ENCODE measurements at regions not wholly inside any gene's neighbourhood (a gene's known extent, or its start where the extent isn't known, plus 50 kb on each side); places are given as distances from the start of the nearest gene placed in this dataset.

DNA sequence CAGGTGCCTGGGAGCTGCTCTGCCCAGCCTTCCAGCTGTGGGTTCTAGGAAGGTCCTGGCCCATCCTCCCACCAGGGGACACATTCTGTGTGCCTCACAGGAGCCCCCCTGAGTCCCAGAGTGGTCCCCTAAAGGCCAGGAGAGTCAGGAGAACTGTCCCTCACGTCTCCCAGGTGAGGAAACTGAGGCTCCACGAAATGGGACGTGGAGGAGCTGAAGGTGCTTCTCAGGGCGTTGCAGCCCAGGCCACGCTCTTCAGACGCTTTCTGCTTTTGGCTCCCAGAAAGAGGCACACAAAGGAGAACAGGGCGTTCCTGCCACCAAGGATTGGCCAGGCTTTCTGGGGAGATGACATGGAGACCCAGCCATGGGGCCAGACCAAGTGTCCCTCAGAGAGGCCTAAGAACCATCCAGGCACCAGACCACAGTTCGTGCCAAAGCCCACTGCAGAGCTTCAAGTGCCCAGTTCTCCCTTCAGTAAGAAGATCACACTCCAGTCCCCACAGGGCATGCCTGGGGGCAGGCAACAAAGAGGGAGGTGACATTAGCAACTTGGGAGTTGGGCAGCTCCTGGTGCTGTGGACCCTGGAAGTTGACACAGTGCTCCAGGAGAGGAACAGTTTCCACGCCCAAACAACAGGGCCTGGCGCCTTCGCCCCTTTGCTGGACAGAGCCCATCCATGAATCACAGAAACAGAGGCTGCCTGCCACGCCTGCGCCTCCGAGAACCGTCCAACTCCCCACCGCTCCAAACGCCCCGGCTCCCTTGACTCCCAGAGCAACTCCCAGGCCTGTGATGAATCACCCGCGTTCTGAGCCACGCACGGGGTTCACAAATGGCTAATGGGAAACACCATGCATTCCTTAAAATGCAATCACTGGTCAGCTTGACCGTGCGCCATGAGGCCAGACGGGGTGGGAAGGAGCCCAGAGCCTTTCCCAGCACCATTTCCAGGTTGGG is 589.2 kb downstream of the BRD1 start:
- H3K4me3 ChIP-seq (ENCODE audit: low read depth, low read length): no peak overlapping the region

DNA sequence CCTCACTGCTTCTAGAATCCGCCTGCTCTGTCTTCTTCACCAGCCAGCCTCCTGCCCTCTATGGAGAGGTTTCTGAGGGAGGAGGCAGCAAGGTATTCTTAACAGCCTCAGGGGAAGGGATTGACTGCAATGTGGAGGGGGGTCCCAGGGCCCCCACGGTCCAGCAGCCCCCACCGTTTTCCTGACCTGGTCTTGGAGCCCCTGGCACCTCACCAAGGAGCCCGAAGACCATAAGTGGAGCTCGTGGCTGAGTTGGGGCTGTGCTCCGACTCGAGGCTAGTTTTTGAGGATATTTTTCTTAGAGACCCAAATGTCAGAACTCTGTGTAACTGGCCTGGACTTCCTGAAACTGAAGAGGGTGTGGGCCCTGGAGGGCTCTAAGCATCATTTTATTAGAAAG is 590.0 kb downstream of the BRD1 start:
- no peak overlapping the region for H3K4me3 ChIP-seq (ENCODE audit: low read depth, low read length)

DNA sequence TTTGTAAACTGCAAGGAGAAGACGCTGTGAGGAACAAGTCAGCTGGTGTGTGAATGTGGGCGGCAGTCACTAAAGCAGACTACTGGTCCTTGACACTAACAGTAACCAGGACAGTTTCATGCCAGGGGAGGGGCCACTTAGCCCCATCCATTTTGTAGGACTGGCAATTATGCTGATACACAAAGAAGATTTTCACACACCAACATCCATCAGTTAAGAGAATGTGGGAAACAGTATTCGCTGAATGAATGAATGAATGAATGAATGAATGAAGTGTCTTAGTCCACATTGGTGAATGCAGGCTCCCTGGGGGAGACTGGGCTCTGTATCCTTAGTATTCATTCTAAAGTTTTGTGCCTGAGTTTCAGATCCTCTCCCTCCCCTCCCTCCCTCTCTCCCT is 590.4 kb downstream of the BRD1 start:
- H3K4me3 ChIP-seq (ENCODE audit: low read depth, low read length): no peak overlapping the region

DNA sequence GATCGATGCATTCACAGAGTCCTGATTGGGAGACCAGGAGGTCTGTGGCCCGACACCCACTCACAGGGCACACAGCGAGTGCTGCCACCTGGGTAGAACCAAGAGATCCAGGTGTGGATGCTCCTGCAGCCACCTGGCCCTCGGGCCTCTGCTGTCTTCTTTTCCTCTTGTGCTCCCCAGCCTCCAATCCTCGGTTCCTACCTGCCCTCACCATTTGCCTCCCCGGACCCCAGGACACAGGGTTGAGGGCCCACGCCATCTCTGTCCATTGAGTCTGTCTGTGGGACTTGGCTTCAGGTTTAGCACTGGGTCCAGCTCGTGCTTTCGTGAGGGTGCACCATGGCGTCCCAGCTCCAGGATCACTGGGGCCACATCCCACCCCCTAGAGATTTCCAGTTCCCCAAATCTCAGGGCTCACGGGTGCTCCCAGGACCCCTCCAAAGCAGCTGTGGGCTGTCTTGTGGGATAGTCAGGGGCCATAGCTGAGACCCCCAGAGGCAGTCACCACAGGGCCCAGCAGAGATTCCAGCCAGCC is 591.1 kb downstream of the BRD1 start:
- no peak overlapping the region for H3K4me3 ChIP-seq (ENCODE audit: low read depth, low read length)

DNA sequence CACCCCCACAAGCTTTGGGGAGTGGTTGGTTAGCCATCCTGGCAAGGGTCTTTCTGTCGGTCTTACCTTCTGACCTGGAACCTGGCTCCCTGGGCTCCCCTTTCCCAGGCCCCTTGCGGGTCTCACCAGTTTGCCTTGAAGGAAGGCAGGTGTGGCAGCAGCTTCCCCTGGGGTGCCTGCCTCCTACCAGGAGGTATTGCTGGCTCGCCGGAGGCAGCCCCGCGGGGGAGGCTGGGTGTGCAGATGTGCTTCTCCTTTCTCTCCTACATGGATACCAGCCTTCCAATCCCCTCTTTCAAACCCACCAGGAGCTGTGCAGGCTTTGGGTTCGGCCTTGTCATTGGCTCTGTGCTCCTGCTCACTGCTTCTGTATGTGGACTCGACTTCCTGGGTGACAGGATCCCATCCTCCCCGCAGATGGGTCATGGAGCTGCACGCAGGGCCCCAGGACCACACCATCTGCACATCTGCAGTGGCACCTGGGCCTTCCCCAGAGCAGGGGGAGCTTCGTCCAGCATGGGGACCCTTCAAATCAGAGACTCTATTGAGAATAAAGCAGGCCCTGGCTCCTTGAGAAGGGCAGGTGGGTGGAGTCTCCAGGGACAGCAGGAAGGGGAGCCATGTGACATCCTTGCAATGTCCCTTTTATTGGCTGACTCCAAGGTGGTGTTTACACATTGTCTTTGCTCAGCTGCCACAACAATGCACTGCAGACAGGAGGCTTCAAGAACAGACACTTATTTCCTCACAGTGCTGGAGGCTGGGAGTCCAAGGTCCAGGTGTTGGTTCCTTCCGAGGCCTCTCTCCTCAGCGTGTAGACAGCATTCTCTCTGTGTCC is 592.0 kb downstream of the BRD1 start:
- no peak overlapping the region for H3K4me3 ChIP-seq (ENCODE audit: low read depth, low read length)

DNA sequence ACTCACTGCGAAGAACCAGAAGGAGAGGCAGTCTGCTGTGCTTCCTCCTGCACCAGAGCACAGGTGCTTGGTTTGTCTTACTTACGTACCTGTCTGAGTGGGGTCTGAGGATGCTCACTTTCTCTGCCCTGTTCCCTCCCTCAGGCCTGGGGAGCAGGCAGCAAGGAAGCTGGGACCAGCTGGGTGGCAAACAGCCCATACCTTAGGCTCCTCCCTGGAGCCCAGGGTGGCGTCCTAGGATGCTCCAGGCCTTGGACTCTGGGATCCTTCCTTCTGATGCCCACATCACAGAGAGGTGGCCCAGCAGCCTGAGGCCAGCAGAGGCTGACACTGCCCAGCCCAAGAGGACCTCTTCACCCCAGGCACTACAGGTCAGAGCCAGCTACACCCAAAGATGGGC is 593.2 kb downstream of the BRD1 start:
- H3K4me3 ChIP-seq (ENCODE audit: low read depth, low read length): no peak overlapping the region

DNA sequence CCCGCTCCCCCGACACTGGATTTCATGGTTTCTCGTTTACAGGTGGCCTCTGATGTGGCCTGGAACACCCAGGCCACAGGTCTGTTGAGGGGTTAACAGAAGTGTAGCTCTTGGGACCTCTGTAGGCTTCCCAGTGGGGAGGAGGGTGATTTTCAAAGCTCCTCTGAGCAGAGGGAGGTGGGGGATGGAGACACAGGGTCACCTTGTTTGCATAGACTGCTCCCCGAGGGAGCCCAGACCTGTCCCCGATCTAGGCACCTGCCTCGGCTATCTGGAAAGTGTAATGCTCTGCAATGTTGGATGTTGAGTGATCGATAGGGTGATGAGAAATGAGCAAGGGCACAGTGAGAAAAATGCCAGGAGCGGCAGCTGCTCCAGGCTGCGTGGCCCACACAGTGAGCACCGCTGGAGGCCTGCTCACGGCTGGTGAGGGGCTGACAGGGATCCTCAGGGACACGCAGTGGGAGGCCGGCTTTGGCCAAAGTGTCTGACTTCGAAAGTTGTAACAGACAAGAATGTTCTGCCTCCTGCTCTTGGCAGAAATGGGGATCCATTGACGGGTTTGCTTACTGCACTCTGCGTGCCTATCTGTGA is 594.1 kb downstream of the BRD1 start:
- H3K4me3 ChIP-seq (ENCODE audit: low read depth, low read length): no peak overlapping the region

DNA sequence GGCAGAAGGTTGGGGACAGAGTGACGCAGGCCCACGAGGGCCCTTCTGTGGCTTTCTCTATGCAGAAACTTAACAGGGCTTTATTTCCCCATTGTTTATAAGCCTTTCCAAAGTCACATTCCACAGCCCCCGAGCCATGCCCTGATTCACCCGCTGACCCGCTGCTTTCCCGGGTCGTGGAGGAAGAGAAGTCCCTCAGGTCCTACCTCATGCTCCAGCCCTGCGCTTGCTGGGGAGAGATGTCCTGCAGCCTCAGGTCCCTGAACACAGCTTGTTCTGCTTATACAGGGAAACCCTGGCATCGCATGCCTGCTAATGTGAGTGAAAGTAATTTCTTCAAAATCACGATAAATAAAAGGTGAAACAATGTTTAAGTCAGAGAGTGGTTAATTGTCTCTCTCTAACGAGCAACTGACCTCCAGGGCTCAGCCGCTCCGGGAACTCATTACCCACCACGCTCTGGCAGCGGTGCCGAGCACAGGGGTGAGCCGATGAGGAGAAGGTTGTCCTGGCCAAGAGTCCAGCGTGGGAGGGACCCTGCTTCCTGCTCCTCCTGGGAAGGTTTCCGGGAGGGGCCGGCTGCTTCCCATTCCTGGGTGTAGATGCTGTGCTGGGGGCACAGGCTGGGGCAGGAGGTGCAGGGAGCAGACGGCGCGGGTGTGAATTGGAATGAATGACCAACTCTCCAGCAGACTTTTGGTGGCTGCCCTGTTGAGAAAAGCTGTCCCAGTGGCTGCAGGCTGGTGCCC is 595.2 kb downstream of the BRD1 start:
- no peak overlapping the region for H3K4me3 ChIP-seq (ENCODE audit: low read depth, low read length)

DNA sequence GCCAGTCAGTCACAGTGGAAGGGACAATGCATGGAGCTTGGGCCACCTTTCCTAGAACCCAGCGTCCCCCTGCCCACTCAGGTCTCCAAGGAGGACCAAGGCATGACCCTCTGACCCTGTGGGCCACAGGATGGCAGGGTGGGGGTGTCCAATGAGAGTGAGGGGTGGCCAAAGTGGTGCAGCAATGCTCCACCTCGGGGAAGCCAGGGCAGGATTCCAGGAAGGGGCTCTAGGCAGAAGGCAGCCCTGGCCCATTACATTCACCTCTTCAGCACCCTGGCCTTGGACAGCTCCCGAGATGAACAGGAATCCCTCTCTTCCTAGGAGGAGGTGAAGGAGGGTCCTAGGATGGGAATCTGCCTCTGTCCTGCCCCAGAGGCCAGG is 597.5 kb downstream of the BRD1 start:
- H3K4me3 ChIP-seq (ENCODE audit: low read depth, low read length): no peak overlapping the region

DNA sequence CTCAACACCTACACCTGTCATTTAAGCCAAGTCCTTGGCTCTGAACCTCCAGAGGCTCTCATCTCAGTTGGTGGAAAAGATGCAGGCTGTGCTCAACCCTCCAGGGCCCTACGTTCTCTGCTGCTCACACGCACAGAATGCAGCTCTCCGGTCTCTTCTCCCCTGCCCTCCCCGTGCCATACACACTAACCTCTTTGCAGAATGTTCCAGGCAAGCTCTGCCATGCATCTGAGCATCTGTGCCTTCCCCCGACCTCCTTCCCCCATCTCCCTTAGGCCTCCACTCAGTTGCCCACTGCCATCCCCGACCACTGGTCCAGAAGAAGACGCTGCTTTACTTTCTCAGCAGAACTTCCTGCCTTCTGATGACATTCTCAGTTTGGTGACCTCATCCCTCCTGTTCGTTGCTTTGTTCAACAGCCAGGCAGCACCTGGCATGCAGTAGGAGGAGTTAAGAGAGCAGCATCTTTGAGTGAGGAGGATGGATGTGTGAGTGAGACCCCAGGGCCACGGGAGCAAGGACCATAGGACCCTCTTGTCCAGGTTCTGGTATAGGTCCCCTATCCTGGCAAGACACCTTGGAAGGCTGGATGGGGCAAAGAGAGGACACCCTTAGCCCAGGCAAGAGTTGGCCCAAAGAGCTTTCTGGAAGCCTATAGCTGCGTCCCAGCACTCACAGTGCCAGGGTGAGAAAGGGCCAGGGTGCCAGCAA is 598.0 kb downstream of the BRD1 start:
- H3K4me3 ChIP-seq (ENCODE audit: low read depth, low read length): no peak overlapping the region

DNA sequence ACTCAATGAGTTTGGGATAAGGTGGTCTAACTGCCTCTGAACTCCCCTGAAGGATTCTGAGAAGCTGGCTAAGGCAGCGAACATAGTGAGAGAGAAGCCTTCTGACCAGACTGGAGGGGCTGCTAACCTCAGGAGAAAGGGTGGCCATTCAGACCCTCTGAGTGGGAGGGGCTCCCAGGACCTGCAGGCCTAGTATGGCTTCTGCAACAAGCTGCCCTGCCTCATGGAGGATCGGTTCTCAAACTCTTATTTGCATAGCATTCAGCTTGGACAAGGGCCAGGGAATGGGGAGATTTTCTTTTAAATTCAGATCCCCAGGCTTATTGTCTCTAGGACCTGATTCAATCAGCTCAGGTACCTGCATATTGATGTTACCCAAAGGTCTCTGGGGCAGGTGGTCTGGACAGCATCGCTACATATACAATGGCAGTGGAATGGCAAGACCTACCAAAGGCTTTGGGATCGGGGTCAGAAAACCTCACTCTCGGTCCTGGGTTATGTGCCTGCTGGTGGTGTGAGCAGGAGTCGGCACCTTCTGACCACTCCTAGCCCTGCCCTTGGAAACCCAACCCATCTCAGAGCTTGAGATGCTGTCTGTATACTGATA is 599.1 kb downstream of the BRD1 start:
- H3K4me3 ChIP-seq (ENCODE audit: low read depth, low read length): no peak overlapping the region

DNA sequence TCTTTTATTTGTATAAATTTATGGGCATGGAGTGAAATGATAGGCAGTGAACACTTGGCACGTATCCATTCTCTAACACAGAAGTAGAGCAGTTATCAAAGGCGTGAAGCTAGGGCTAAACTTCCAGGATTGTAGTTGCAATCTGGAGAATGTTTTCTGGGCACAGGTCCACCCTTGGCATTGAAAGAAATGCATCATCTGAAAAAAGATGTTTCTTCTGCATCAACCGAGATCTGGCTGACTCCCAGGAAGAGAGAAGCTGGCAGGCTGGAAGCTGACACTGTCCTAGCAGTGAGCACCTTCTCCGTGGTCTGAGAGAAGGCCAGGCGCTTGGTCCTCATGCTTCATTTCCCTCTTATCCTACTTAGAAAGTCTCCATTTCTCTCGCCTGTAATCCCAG is 600.0 kb downstream of the BRD1 start:
- H3K4me3 ChIP-seq (ENCODE audit: low read depth, low read length): no peak overlapping the region

- no peak overlapping the region for H3K4me3 ChIP-seq (ENCODE audit: low read depth, low read length)
These were observed 601.6 kb downstream of the BRD1 start for GRCh38 chr22:49226096-49226495.

GRCh38 chr22:49224243-49224642 is 603.4 kb downstream of the BRD1 start:
- H3K4me3 ChIP-seq (ENCODE audit: low read depth, low read length): no peak overlapping the region

DNA sequence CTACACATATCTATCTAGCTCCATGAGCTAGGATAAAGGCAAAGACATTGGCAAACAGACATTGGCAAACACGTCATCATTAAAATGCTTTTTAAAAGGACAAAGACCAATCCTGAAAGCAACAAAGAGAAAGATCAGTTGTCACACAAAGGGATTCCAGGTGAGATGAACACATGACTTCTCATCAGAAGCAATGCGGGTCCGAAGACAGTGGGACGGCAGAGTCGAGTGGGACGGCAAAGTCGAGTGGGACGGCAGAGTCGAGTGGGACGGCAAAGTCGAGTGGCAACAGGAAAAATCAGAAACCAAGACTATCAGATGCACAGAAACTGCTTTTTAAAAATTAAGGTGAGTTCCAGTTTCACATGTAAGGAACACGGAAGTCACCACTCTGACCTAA is 609.5 kb downstream of the BRD1 start:
- no peak overlapping the region for H3K4me3 ChIP-seq (ENCODE audit: low read depth, low read length)

DNA sequence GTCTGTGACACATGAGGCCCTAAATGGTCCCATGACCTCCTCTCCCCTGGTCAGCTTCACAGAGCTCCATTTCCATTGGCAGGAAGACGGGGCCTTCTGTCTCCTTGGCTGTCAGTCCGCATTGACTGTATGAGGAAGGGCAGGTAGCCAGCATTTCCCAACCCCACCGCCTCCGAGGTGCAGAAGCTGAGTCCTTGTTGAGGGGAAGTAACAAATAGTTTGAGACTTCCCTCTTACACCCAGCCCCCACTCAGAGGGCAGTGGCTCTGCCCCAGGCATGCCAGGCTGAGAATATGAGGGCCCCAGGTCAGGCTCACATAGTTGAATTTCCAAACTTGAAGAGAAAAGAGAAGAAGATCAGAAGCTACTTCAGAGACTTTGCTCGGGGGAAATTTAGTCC is 611.1 kb downstream of the BRD1 start:
- H3K4me3 ChIP-seq (ENCODE audit: low read depth, low read length): no peak overlapping the region

DNA sequence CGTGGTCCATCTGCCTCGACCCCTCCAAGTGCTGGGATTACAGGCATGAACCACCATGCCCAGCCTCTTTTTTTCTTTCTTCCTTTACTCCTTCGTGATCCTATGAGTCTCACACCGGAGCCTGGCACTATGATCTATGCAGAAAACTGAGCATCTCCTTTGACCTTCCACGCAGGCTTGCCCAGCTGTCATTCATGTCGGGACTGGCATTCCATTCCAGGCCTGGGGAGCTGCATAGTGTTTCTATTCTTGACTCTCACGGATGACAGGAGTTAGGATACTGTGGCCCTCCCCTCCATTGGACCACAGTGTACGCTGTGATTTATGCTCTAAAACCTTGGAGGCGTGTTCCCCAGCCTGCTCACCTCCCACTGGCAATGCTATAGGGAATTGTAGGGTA is 611.8 kb downstream of the BRD1 start:
- no peak overlapping the region for H3K4me3 ChIP-seq (ENCODE audit: low read depth, low read length)

GRCh38 chr22:49214976-49215375 is 612.7 kb downstream of the BRD1 start:
- H3K4me3 ChIP-seq (ENCODE audit: low read depth, low read length): no peak overlapping the region

DNA sequence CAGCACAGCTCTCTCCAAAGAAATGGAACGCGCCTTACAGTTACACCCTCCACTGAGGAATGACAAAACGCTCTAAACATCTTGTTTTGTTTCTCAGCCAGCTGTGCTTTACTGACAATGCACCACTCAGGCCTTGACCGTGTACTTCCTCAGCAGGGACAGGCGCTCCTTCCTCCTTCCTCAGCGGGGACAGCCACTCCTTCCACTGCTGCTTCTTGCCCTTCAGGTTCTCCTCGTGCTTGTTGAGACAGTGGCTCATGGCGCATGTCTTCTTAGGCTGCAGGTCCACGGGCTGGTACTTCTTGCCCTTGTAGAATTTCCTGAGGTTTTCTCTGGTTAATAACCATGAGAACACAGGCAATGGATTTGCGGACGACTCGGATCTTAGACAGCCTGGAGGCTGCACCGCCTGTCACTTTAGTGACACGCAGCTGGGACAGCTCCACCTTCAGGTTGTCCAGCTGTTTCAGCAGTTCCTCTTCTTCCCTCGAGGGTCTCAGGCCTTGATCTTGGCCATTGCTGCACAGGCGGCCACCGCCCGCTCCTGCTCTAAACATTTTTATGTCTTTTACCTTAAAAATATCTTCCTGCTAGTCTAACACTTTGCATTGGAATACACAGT is 613.8 kb downstream of the BRD1 start:
- H3K4me3 ChIP-seq (ENCODE audit: low read depth, low read length): no peak overlapping the region
